SW 1271 (cell line): ENCODE measurements at regions not wholly inside any gene's neighbourhood (a gene's known extent, or its start where the extent isn't known, plus 50 kb on each side); places are given as distances from the start of the nearest gene placed in this dataset.
A peak's percentile ranks its signal among the peaks of the same experiment; 100 is the strongest.
"Not testable (repeated sequence)": the region's sequence is repeated elsewhere in the genome, so short reads cannot be mapped to it uniquely, and the experiment has no call there.

Experiments
- DNase-seq, 2 experiments: peaks; one replicate each; lab custom pipeline; 2025; lab: John Stamatoyannopoulos, UW

DNA sequence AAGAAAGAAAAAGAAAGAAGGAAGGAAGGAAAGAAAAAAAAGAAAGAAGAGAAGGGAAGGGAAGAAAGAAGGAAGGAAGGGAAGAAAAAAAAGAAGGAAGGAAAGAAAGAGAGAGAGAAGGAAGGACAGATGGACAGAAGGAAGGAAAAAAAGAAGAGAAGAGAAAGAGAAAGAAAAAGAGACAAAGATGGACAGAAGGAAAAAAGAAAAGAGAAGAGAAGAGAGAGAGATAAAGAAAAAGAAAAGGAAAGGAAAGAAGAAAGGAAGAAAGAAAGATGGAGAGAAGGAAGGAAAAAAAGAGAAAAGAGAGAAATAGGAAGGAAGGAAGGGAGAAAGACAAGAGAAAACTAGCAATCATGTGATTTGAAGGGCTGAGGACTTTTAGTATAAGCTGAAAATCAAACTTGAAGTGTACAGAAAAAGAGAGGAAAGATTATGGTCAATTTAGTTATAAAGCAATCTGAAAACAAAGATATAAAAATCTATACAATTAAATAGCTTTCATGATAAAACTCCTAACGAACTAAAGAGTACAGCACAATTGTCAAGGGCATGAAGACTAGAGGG, 115.3 kb downstream of the LTN1 start:
- DNase-seq = no peak

DNA sequence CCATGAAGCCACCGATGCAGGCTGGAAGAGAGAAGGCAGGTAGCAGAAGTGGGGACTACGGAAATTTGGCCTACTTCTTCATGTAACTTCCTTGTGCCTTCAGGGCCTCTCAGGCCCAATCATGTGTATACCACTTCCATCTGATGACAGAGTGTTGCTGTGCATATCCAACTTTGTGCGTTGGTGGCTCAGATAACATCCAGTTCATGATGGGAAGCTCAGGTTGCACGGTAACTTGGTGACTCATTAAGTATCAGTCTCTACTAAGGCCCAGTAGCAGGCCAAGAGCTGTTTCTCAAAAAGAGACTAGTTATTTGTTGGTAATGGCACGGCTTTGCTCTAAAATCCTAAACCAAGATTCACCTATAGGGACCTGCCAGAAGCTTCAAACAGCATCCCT, 117.6 kb downstream of the LTN1 start:
- DNase-seq = no peak

- no peak for DNase-seq
Measured at GRCh38 chr21:28872218-28872617, 120.5 kb downstream of the LTN1 start.

DNA sequence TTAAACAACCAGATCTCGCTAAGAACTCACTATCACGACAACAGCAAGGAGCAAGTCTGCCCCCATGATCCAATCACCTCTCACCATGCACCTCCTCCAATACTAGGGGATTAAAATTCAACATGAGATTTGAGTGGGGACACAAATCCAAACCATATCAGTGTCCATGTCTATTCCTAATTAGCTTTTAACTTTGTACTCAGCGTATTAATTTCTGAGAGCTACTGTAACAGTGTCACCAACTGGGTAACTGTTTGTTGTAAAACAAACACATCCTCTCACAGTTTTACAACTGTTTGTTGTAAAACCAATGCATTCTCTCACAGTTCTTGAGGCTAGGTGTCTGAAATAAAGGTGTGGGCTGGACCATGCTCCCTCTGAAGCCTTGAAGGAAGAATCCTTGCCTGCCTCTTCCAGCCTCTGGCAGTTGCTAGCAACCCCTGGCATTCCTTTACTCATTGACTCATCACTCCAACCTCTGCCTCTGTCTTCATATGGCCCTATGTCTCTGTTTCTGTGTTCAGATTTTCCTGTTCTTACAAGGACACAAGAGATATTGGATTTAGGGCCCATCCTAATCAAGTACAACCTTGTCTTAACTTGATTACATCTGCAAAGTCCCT, 121.2 kb downstream of the LTN1 start:
- no peak for DNase-seq

GRCh38 chr21:28867401-28867800, 125.3 kb downstream of the LTN1 start:
- DNase-seq = no peak

DNA sequence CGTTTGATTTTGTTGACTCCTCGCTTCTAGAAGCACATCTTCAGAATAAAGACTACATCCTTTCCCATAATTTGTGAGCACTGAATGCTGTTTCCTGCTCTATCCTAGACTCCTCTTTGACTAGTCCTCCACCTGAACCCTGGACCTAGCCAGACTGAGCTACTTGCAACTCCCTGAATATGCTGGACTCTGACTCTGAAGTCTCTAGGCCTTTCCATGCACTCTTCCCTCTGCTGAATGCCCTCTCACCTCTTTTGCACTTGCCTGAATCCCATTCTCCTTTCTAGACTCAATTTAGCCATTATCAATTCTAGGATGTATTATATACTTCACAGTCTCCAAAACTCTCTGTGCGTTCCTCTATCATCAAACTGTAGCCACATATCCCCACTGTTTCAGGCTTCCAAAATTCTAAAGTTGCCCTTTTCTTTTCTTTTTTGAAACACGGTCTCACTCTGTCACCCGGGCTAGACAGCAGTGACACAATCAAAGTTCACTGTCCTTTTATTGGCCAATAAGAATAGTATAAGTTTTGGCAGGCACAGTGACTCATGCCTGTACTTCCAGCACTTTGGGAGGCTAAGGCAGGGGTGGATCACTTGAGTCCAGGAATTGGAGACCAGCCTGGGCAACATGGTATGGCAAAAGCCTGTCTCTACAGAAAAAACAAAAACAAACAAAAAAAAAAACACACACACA, 127.0 kb downstream of the LTN1 start:
- DNase-seq = no peak

GRCh38 chr21:28858424-28858823, 134.3 kb downstream of the LTN1 start:
- no peak for DNase-seq

DNA sequence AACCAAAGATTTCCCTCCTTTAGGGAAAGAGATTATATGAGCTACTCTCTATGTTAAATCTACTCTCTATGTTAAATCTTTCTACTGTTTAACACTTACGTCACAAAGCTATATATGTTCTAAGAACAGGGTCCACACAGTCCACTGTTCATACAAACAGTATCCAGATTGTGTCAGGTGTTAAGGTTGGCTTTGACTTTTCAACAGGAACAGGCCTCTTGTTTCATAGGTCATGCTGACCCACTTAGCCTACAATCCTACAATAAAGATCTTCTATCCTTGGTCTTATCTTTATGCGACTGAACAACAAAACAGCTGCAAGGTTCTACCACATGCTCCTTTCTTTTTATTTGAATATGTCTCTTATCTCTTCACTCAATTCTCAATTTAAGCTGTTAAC, 134.9 kb downstream of the LTN1 start:
- DNase-seq = no peak

DNA sequence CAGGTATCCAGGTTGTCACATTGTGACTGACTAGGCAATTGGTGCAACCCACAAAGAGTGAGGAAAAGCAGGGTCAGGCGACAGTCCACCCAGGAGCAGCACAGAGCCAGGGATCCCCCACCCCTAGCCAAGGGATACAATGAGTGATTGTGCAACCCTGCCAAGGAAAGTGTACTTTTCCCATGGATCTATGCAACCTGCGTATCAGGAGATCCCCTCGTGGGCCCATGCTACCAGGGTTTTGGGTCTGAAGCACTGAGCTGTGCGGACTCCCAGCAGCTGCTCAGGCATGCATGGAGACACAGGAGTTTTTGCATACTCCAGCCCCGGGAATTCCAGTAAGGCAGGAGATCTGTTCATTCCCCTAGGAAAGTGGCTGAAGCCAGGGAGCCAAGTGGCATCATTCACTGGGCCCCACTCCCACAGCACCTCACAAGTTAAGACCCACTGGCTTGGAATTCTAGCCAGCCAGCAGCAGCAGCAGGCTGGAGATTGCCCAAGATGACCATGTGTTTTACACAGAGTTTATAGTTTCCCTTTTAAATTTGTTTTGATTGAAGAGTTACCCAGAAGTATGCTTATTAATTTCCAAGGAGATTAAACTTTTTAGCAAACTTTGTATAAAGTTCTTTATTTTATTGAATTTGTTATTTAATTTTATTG, 136.0 kb downstream of the LTN1 start:
- DNase-seq = no peak

- DNase-seq = no peak
Measured at GRCh38 chr21:28852706-28853105, 140.0 kb downstream of the LTN1 start.

- no peak for DNase-seq
Measured at GRCh38 chr21:28851645-28852044, 141.0 kb downstream of the LTN1 start.

DNA sequence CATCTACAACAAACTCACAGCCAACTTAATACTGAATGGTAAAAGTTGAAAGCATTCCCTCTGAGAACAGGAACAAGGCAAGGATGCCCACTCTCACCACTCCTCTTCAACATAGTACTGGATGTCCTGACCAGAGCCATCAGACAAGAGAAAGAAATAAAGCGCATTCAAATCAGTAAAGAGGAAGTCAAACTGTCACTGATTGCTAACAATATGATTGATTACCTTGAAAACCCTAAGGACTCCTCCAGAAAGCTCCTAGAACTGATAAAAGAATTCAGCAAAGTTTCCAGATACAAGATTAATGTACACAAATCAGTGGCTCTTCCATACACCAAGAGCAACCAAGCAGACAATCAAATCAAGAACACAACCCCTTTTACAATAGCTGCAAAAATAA, 153.4 kb downstream of the LTN1 start:
- not testable (repeated sequence) for DNase-seq

GRCh38 chr21:28837426-28837825, 155.3 kb downstream of the LTN1 start:
- DNase-seq = not testable (repeated sequence)

- DNase-seq = not testable (repeated sequence)
Measured at GRCh38 chr21:28836588-28836987, 156.1 kb downstream of the LTN1 start.

DNA sequence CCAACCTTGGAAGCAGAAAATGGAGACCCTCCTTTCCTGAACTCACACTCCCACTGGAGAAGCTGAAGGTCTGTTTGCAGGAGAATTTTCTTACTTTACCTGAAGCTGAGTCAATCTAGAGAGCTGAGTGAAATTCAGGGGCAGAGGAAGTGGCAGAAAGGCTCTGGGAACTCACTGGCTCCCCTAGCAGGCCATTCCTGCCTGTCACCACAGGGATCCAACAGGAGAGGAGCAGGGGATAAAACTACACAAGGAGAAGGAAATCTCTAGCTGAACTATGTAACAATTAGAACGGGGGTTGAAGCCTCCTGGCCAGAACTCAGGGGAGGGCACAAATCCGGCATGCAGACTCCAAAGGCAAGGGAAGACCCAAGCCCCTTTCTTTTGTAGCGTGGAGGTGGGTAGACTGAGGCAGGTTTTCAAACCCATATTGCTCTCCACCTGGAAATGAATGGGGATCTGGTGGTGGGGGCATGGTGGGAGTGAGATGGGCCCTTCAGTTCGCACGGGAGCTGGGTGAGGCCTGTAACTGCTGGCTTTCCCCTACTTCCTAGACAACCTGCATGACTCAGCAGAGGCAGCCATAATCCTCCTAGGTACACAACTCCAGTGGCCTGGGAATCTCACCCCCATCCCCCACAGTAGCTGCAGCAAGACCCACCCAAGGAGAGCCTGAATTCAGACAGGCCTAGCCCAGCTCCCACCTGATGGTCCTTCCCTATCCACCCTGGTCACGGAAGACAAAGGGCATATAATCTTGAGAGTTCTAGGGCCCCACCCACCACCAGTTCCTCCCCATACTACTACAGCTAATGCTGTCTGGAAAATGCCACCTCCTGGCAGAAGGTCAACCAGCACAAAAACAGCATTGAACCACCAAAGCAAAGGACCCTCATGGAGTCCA, 158.1 kb downstream of the LTN1 start:
- no peak for DNase-seq

DNA sequence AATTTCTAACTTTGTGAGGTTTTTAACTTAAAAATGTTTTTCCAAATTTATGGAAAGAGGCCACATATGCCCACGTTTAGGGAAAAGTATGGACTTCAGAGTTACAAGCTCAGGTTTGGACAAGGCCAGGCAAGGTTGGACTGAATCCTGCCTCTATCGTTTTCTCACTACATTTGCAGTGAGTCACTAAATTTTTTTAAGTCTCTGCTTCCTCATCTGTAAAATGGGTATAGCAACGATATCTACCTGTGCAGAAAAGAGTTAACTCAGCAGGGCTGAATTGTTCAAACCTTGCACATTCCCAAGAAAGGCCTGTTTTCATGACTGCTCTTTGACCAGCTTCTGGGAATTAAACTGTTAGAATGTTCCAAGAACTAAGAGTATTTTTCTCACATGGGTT, 159.1 kb downstream of the LTN1 start:
- DNase-seq = no peak

GRCh38 chr21:28833182-28833581, 159.5 kb downstream of the LTN1 start:
- peak in 1 of 2 experiments; percentile 2 for DNase-seq

GRCh38 chr21:28832715-28833061, 160.0 kb downstream of the LTN1 start:
- DNase-seq = no peak

DNA sequence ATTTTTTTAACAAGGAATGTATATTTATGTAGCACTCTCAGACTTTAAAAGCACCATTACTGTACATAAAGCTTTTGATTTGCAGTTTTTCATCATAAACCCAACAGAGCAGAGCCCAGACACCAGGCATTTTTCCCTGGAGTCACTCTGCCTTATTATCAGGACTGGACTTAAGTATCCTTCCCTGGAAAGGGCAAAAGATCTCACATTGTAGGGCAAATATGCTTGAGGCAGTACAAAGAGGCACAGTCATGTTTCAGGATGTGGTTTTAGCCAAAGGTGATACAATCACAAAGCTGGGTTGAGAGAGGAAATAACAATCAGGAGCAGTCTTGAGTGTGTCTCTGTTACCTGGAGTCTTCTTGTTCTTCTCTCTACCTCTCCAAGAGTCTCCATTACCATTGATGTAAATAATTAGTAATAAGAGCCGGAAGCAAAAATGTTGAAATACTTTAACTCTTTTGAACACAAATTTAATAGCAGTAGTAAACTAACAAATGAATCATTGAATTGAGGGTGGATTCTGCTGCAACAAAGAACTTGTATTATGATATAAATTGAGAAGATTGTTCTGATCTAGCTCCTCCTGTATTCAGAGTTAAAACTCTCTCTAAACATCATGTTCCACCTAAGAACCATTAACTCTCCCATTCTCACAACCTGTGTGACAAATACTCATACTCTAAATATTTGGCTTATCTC, 160.5 kb downstream of the LTN1 start:
- peak in 1 of 2 experiments; percentile 66 for DNase-seq

- no peak for DNase-seq
Measured at GRCh38 chr21:28828981-28829380, 163.7 kb downstream of the LTN1 start.

- DNase-seq = no peak
Measured at GRCh38 chr21:28828021-28828420, 164.7 kb downstream of the LTN1 start.
